Dermis blood vessel endothelial cell (primary cell): ENCODE measurements at regions not wholly inside any gene's neighbourhood (a gene's known extent, or its start where the extent isn't known, plus 50 kb on each side); places are given as distances from the start of the nearest gene placed in this dataset.

Source experiments
- DNase-seq: peaks from one replicate; pipeline ENCODE4 v3.0.0; 2010

DNA sequence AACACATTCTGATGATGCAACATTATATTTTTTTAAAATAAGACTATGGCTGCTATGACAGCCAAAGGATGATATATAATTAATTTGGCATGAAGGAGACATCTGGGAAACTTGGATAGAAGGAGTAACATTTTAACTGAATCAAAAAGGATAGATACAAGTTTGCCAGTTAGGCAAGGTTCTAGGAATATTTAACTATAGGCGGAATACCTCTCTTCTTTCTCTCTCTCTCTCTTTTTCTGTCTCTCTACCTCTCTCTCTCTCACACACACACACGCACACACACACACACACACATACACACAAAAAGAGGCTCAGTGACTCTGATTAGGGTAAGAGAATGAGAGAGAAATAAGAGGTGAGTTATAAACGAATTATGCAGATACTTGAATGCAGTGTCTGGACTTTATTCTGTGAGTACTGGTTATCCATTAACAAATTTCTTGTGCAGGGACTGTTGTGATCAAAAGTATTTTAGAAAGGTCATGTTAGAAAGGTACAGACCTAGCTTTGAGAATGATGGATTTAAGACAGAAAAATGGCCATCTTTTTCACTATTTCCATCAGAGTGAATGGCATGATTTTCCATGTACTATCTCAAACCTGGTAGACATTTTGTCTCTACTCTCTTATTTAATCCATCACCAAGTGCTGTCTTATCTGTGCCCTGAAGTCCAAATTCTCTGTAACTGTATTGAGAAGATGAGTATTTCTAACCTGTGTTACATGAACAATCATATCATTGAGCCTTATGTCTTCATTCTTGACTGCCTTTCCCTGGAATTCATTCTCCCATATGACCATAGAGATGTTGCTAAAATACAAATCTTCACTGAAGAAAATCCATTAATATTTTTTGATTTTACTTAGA, 1106.9 kb upstream of the ADGRL4 start:
- no peak for DNase-seq

- DNase-seq = no peak
These were observed 1094.6 kb upstream of the ADGRL4 start for GRCh38 chr1:80101159-80101558.

DNA sequence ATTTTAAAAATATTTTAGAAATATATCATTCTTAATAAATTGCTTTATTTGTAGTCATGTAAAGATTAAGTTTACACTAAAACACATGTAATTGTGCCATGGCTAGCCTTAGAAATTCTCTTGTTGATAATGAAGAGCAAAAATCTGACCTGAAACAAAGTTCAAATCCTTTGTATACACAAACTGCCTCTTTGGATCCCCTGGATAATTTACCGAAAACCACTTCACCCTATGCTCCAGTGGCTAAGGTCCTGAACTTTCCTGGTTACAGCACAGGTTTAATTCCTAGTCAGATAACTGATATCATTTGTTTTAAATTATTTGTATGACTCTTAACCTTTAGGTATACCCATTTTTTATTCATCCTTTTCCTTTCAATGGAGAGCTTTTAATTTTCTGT, 1093.2 kb upstream of the ADGRL4 start:
- no peak for DNase-seq

GRCh38 chr1:80085067-80085466, 1078.5 kb upstream of the ADGRL4 start:
- DNase-seq = no peak

DNA sequence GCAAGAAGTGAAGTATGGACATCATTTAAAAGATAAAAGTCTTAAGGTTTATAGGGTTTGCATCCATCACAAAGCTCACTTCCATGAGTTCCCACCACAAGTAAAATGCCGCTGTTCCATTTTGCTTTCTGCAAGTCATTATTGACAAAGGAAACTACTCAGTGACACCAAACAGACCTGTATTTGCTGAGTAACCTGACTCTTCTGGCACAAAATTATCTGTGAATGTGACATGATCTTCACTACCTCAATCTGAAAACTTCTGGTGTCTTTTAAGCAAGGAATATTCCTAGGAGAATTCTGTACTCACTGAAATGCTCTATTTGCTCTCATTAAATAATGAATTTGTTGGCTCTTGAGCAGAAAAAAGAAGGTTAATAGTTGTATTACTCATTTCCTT, 1077.4 kb upstream of the ADGRL4 start:
- no peak for DNase-seq

DNA sequence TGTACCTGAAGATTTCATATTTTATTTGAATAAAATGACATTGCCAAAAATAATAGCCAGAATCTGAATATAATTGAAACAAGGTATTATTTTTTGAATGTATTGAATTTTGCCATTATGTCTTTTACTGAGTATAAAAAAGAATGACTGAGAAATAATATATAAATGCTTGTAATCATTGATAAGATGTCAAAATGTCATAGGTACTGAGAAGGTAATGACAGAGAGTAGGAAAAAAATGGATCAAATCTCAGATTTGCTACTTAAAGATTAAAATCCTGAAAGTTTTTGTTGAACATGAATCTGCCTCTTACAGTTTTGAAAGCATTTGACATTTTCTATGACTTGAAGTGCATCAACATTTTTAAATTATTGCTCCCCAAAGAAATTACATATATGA, 1069.9 kb upstream of the ADGRL4 start:
- no peak for DNase-seq

GRCh38 chr1:80075351-80075750, 1068.8 kb upstream of the ADGRL4 start:
- DNase-seq = no peak

DNA sequence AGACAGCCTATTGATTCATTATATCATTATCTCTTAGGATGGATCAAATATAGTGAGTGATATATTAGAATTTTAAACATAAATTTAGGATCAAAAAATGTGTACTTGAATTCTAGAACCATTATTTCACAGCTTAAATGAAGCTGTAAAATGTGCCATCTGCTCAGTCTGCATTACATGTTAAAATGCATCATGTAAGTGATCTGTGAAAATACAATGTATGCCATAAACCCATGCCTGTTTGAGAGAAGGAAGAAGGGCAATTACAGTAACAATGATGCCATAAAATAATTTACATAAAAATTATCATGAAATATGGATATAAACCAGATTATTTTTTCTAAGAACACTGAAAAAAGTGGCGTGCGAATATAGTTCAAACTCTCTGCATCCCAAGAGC, 1066.0 kb upstream of the ADGRL4 start:
- no peak for DNase-seq

DNA sequence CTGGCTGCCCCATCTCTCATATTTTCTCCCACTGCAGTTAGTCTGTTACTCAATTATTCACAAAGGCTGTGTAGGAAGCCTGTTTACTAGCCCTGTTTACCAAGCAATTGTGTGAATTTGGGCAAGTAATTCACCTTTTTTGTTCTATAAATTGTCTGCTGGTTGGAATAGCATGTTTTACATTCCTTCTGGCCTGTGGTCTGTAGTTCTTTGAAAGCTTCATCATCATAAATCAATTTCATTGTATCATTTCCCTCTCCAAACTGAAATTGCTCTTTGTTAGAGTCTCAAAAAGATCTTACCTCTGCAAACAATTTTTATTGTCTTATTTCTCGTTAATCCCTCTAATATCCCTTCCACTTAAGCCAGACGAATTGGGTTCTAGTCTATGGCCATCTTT, 1059.5 kb upstream of the ADGRL4 start:
- no peak for DNase-seq

- no peak for DNase-seq
These were observed 1058.0 kb upstream of the ADGRL4 start for GRCh38 chr1:80064524-80064923.

DNA sequence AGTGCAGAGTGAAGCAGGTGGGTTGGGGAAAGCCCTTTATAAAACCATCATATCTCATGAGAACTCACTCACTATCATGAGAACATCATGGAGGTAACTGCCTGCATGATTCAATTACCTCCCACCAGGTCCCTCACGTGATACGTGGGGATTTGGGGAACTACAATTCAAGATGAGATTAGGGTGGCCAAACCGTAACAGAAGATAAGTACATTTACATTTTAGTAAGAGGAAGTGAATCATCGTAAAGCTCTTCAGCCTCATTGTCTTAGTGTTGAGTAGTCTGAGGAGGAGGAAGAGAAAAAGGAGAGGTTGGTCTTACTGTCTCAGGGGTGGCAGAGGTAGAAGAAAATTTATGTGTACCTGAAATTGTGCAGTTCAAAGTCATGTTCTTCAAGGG, 1053.4 kb upstream of the ADGRL4 start:
- no peak for DNase-seq

DNA sequence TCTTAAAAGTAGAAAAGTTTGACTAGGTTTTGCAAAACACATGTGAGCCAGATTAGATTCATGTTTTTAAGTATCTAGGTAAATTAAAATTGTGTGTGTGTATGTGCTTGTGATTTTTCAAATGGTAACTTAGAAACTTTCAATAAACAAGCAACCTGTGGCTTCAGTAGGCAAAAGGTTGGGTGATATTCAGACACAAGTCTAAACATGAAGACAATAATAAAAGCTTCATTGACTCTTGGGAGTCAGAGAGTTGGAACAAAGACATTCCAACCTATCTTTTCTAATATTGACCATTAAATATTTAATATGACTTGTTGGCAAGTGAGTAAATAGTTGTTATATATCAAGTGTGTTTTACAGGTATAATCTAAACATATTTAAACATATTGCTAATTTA, 1049.6 kb upstream of the ADGRL4 start:
- DNase-seq = no peak

DNA sequence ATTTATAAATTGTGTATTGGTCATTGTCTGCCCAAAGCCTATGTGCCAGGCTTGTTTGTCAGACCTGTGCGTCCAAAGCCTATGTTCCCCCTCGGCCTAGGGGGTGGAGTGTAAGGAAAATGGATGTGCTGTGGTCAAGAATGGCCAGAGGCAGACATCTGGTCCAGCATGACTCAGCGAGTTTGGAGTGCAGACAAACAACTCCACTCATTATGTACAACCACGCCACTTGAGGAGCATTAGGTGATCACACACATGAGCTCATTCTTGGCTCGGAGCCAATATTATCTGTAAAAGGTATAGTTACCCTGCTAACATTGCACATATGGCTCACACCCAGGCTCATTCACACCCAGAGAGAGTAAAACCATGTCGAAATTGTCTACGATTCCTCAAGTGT, 1047.6 kb upstream of the ADGRL4 start:
- DNase-seq = peak; percentile 19

GRCh38 chr1:80053613-80054012, 1047.1 kb upstream of the ADGRL4 start:
- DNase-seq = no peak

DNA sequence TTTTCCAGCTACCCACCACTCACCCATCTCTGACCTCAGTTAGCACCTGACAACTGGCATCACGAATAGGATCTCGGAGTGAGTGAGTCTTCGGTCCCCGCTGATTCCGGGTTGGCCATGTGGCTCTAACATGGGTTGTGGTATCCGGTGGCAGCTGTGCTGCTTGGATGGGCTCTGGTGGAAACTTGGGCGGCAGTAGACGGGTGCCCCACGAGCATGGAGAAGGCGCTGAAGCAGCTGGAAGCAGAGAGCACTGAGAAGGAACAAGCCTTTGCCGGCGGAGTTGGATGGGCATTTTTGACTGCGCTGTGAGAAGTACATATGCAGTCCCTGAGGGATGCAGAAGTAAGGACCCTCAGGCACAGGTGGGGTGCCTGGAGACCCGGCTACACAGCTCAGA, 1044.0 kb upstream of the ADGRL4 start:
- no peak for DNase-seq

DNA sequence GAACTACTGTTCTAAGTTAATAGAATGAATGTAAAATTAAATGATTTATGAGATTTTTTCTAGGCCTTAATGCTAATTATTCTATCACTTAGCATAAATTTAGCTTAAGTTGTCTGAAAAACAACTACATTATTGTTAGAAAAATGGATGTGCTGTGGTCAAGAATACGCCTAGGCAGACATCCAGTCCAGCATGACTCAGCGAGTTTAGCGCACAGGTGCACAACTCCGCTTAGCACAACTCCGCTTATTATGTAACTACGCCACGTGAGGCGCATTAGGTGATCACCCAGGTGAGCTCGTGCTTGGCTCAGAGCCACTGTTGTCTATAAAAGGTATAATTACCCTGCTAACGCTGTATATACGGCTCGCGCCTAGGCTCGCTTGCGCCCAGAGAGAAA, 1043.6 kb upstream of the ADGRL4 start:
- DNase-seq = no peak

GRCh38 chr1:80048716-80049115, 1042.2 kb upstream of the ADGRL4 start:
- DNase-seq = no peak

DNA sequence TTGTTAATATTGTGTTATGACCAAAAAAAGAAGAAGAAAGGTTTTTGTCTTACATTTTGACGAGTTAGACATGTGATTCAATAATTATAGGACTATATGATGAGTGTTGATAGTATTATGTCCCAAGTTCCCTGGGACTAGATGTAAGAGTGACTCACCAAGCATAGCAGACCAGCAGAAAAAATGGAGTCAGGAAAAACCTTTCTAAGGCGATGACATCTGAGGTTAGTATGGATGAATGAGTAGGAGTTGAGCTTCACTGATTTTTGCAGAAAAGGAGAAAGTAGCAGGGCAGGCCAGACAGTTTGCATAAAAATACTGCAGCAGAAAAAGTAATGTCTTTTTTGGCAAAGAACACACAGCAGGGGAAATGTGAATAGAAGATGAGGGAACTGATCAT, 1041.3 kb upstream of the ADGRL4 start:
- DNase-seq = no peak

DNA sequence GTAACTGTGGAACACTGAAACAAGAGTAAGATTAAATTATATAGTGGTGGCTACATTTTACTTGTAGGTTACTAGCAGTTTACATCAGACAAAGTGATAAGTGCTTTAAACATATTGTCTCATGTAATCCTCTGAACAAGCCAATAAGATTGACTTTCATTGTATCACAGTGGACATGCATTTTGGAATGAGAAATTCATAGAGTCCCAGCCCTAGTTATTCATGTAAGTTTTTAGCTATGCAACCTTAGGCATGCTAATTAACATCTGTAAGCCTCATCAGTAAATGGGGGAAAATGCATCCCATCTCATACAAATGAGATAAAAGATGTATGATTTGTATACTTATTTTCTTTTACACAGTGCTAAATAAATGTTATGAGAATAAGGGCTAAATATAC, 1038.1 kb upstream of the ADGRL4 start:
- DNase-seq = no peak

DNA sequence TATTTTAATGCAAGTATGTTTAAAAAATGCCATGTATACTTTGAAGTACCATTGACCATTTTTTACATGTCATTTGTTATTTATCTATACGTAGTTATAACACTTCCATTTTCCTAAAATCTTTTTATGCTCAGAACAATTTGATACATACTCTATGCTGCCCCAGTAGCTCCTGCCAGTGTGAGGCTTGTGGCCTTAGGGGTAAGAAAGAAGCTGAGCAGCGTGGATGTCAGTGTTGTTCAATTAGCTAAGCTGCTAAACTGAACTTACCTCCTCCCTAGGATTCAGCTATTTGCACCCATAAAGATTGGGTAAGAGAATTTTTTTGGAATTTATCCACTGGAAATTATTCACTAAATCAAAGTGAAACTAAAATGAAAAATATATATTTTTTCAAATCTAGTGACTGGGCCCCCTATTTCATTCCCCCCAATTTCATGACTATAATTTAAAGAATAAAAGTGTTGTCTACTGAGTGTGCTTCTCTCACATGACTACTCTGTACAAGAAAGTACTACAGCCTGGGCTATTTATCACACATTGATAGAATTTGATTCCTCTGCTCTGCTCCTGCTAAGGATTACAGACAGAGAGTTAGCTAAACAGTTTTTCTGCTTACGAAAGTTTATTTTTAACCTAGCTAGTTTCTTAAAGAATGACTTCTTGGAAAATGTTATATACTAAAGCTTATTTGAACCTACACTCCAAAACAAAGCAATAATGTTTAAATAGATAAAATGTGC, 1030.3 kb upstream of the ADGRL4 start:
- no peak for DNase-seq

GRCh38 chr1:80023358-80023757, 1016.8 kb upstream of the ADGRL4 start:
- DNase-seq = no peak

- no peak for DNase-seq
These were observed 1015.4 kb upstream of the ADGRL4 start for GRCh38 chr1:80021891-80022290.

DNA sequence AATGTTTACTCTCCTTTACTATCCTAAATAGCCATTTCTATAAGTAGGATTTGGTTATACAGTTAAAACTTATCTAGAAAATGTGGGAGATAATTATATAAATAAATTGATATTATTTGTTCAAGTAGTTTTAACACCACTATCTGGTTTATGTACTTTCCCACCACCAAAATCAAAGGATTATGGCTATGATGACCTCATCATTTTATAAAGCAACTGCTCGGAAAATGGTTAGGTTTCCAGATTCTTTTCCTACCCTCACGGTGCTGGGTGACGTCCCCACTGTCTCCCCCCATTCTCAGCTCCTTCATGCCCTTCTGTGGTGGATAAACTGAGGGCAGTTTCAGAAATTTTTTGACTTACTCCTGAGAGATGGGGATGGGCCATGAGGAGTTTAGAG, 1011.8 kb upstream of the ADGRL4 start:
- DNase-seq = no peak

GRCh38 chr1:80008934-80009333, 1002.4 kb upstream of the ADGRL4 start:
- no peak for DNase-seq
